ENCODE measurements at regions not wholly inside any gene's neighbourhood (a gene's known extent, or its start where the extent isn't known, plus 50 kb on each side); places are given as distances from the start of the nearest gene placed in this dataset.

DNA sequence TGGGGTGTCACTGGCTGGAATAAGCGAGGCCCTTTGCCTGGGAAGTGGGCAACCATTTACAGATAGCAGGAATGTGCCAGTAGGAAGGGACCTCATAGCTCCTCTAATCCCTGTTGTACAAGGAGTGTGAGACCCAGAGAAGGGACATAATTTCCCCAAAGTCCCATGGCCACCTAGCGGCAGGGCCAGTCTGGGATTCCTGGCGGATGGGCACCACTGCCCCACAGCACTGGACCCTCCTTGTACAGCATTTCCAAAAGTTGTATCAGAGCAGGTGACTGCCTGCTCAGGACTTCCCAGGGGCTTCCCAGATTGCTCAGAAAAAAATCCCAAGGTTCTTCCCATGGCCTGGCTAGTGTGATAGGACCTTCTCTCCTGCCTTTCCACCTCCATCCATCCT, 185.8 kb downstream of the GLI2 start:
- no peak for DNase-seq

GRCh38 chr2:120922571-120923332, 187.1 kb downstream of the GLI2 start:
- no peak for DNase-seq

DNA sequence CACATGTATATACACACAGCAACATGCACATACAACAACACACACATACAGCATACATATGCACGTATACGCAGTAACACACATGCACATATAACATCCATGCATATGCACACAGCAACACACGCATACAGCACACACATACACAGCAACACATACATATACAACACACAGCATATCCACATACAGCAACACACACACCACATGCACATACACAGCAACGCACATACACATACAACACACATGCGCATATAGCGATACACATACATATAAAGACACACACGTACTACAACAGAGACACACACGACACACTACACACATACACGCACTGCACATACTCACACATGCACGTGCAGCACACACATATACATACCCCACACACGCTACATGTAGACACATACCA, 187.8 kb downstream of the GLI2 start:
- no peak for DNase-seq

GRCh38 chr2:120924924-120925323, 189.3 kb downstream of the GLI2 start:
- no peak for DNase-seq

DNA sequence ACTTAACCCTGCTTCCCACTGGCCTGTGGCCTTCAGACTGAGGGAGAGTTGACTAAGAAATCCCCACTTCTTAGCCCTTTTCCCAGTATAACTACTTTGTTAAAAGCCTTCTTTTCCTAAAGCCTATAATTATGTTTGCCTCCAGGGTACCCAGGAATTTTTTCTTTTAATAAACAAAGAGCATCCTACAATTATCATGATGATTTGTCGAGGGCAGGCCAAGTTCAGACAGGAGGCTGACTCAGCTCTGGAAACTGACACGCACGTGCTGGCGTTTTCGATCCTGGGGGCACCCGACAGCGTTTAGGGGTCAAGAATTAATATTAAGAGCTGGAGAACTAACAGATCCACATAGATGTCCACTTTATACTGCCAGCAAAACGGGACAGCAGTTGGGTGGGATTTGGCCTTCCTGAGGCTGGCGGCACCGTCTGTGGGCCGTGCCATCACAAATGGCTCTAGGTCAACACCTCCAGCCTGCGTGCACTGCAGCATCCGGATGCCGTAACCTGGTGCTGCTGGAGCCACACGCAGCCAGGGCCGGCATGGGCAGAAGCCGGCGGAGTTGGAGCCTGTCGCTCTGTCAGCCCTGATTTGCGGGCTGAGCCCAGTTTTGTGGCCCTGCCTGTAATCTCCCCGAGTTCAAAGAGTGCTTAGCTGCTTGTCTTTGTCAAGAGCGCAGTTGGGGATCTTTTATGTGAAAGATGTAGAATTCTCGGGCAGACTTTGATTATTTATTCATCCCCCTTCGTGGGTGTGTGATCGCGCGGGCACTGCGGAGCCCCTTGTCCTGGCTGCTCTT, 191.0 kb downstream of the GLI2 start:
- DNase-seq: no peak

GRCh38 chr2:120927265-120927628, 191.6 kb downstream of the GLI2 start:
- DNase-seq: no peak

GRCh38 chr2:120929829-120930228, 194.2 kb downstream of the GLI2 start:
- no peak for DNase-seq

DNA sequence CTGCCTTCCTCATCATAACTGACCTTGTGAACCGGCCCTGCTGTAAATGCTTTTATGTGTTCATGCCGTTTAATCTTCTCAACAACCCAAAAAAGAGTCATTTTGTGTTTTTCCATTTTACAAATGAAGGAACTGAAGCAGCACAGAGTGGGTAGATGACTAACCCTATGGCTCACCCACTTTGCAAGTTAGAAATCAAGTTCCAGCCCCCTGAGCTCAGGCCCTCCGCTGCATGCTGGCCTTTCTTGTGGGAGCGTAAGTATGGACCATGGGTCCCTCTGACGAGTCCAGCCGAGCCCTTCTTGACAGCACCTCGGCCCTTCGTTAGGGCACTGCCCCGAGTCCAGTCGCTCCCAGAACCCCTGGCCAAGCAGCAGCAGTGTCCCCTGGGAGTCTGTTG, 194.6 kb downstream of the GLI2 start:
- DNase-seq: no peak

DNA sequence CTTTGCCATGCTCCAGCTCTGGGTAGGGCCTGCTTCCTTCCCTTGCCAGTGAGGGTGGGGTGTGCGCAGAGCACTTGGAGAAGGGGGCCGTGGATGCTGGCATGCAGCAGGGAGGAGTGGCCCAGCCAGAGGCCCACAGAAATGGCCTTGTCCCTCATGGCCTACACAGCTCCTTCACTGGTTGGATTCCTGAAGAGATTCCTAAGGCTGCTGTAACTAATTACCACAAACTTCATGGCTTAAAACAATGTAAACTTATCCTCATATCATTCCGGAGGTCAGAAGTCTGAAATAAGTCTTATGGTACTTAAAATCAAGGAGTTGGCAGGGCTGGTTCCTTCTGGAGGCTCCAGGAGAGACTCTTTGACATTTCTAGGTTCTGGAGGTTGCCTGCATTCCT, 195.2 kb downstream of the GLI2 start:
- no peak for DNase-seq

DNA sequence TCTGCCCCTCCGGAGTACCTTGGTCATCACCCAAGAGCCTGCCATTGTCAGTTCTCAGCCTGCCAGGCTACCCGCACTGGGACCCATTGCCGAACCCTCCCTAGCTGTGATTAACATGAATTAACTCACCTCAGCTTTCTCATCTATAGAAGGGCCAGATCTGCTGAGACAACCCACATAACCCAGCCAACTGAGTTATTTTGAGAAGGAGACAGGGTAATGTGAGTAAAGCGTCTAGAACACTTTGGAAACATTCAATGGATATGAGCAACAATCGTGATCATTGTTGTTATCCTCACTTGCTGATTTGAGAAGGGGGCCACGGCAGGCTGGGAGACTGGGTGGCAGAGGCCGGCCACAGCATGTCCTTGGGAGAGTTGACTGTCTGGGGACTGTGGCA, 196.8 kb downstream of the GLI2 start:
- DNase-seq: no peak

GRCh38 chr2:120932881-120933280, 197.2 kb downstream of the GLI2 start:
- DNase-seq: no peak

DNA sequence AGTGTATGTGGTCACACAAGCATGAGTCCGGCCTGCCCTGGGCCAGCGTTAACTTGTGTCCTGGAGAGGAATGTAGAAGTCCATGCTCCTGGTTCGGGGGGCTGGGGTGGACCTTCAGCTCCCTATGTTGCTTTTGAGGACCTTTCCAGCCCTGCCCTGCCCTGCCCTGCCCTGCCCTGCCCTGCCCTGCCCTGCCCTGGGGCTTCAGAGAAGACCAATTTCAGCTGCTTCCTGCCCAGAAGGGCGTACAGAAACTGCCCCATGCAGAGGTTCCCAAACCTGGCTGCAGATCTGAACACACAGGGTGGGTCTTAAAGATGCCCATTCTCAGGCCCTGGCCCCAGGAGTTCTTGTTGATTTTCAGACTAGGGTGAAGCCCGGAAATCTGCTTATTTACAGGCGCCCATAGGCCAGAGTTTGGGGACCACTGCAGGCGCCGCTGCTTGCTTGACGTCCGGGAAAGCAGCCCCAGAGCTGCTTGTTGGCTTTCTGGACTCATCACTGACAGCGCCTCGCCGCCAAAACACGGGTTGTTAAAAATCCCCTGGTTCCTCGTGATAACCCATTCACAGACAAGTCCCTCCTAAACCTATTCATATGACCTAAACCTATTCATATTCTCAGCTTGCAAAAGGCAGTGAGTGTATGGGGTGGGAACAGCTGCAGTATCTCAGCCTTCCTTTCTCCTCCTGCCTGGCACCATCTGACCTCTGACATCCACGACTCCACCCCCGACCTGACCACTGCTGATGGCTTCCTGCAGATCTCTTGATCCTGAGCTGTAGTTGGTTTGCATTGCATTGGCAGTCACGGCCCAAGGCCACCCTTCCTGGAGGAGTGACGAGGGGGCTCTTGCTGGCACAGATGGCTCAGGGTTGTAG, 198.3 kb downstream of the GLI2 start:
- no peak for DNase-seq

DNA sequence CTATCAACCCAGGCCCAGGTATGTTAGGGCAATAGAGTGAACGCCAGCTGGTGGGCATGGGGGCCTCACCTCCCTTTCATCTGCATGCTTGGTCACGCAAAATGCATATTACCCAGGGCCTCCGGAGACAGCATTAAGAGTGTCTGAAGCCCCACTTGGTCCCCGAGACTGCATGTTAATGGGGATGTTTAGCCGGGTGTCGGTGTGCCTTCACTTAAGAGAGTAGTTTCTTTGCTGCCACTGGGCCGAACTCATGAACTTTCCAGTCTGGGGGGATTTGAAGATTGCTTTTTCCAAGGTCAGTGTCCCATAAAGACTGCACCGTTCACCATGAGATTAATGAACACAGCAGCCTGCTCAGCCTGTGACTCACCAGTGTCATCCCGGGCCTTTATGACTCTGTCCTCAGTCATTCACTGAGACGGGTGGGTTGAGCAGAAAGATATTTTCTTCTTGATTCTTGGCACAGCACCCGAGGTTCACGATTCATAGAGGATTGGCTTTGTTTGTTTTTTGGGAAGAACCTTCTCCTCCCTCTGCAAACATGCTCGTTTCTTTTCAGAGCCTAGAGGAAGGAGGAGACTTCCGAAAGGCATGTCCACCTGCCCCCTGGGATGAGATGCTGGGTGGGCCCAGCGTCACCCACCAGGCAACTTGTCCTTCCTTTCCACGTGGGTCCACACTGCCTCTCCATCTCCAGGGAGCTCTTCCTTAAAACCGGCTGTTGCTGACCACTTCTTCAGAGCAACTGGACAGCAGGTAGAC, 199.1 kb downstream of the GLI2 start:
- DNase-seq: no peak

- no peak for DNase-seq
These were observed 200.0 kb downstream of the GLI2 start for GRCh38 chr2:120935339-120936313.

DNA sequence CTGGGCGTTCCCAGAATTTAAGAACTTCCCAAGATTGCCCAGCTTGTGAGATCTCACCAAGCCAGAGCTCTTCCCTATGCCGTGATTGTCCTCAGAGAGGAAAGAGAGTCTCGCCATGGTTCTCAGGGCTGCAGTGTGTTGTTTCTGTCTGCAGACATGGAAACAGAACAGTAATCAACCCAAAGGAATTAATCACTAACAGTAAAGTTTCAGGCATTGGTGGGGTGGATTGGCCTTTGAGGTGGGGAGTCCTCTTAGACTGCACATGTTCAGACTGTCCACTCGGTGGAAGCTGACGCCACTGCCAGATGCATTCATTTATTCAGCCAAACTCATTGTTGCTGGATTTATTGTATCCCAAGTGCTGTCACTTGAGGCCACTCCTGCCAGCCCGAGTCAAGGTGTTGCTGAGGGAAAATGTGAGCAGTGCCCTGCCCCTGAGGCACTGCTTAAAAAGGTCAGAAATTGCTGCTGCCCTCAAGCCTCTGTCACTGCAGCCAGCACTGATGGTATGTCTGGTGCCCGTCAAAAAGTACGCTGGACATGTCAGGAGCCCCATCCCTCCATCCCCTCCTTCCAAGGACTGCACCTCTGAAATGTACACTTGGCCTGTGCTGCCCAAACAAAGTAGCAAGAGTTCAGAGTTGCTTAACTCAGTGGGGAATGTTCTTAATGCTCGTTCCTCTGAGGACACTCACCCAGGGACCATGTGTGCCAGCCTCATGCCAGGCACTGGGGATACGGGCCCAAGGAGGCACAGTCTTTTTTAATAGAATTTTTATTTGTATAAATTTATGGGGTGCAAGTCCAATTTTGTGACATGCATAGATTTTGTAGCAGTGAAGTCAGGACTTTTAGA, 201.0 kb downstream of the GLI2 start:
- DNase-seq: no peak

DNA sequence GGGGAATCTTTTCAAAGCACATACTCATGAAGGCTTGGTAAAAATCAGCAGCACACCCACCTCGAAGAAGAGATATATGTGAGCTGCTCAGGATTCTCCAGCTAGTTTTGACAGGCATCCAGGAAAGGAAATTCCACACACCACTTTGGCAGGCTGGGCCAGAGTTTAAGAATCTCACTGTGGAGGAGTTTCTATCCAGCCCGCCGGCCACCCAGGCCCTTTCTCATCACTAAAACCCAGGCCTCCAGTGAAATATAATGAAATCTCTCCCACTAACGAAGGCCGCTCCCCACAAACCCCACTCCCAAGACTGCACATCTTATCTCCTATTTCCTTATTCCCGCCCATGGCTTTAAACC, 202.0 kb downstream of the GLI2 start:
- no peak for DNase-seq

DNA sequence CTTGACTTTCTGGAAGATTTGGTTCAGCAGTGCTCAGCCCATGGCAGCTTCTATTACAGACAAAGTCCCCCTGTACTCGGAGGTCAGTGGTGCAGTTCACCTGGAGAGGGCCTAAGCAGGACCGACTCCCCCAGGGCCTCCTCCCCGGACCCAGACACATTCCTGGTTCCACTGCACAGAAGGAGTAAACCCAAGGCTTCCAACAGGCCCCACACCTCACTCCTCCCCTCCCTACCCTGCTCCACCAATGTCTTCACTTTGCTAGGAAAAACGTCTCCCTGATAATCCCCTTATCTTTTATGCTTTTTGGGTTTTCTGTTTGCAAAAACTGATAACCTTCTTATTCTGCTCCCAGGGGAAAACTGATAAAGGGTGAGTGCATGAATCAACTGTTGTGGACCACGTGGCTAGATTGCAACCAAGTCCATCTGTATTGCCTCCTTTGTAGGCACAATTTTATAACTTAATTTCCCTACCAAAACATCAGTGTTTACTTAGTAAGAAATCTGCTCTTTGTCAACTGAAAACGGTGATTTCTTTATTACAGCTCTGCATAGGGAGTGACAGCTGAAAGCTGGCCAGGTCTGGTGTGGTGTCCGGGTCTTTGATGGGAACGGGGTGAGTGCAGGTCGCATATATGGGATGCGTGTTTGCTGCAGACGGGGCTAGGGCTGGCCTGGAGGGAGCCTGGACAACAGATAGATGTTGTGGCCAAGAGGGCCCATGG, 202.5 kb downstream of the GLI2 start:
- no peak for DNase-seq

- DNase-seq: no peak
These were observed 204.1 kb downstream of the GLI2 start for GRCh38 chr2:120939595-120940318.

GRCh38 chr2:120940319-120940696, 204.6 kb downstream of the GLI2 start:
- no peak for DNase-seq

All from CD4-positive, alpha-beta T cell treated with Interleukin-15 for 1 hour (primary cell).